ENCODE measurements at regions not wholly inside any gene's neighbourhood (a gene's known extent, or its start where the extent isn't known, plus 50 kb on each side); places are given as distances from the start of the nearest gene placed in this dataset.

DNA sequence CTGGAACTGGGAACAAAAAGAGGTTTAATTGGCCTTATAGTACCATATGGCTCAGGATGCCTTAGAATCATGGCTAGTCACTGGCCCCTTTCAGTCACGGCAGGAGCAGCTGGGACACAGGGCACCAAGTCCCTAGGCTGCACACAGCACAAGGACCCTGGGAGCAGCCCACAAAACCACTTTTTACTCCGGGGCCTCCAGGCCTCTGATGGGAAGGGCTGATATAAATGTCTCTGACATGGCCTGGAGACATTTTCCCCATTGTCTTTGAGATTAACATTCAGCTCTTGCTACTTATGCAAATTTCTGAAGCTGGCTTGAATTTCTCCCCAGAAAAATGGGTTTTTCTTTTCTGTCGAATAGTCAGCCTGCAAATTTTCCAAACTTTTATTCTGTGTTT is 1026.4 kb upstream of the COX7C start:
- Histone ChIP-seq H3K36me3 (ENCODE audit: control insufficient read depth, insufficient read depth, low read length) (no peaks in the 10 kb centered on the region), H3K27me3 (ENCODE audit: control insufficient read depth, insufficient read depth, low read length) (no peaks in the 10 kb centered on the region), H3K27ac (ENCODE audit: insufficient read depth, low read length, poor library complexity, severe bottlenecking) (no peak overlapping the region), H3K4me1 (ENCODE audit: control insufficient read depth, insufficient read depth, low read length, poor library complexity, severe bottlenecking) (no peaks in the 10 kb centered on the region), H3K9me3 (ENCODE audit: control insufficient read depth in 2 of 2, low read length in 2 of 2) (peaks cover 0 to 10% of the 10 kb centered on the region in 2 experiments), H3K4me3 (ENCODE audit: low read depth, low read length) (no peak overlapping the region)
- H3K4me1 Mint-ChIP-seq, result peaks cover 0 to 4% (median 0%) of the 10 kb centered on the region in 4 donors
- no peak overlapping the region for H3K27ac Mint-ChIP-seq
- ATAC-seq (ENCODE audit: low read depth in 2 of 2) (no peak), DNase-seq (no peak)
- no peaks in the 10 kb centered on the region for H3K27me3 Mint-ChIP-seq
- no peak overlapping the region for H3K4me3 Mint-ChIP-seq
- H3K9me3 Mint-ChIP-seq, result peaks cover 0 to 7% (median 6%) of the 10 kb centered on the region in 7 donors
- H3K36me3 Mint-ChIP-seq, result no peaks in the 10 kb centered on the region

DNA sequence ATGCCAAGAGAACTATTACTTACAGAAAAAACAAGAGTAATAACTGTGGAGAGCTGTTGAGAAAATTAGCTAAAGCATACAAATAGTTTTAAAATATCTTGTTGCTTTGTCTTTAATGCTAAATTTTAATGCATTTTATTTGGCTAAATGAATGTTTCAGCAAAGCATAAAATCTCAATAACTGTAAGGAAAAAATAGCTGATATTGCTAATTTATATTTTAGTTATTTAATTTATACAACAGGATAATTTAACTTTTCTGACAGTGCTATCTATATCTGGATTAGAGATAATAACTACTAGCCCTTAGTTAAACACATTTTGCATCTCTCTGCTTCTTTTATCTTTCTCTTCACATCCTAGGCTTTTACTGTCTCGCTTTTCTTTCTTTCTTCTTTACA is 1014.9 kb upstream of the COX7C start:
- H3K4me3 ChIP-seq (ENCODE audit: low read depth, low read length), result no peak overlapping the region
- no peaks in the 10 kb centered on the region for H3K9me3 ChIP-seq (ENCODE audit: control insufficient read depth in 2 of 2, low read length in 2 of 2)
- H3K27ac Mint-ChIP-seq, result no peak overlapping the region
- no peaks in the 10 kb centered on the region for H3K36me3 ChIP-seq (ENCODE audit: control insufficient read depth, insufficient read depth, low read length)
- H3K4me1 ChIP-seq (ENCODE audit: control insufficient read depth, insufficient read depth, low read length, poor library complexity, severe bottlenecking), result no peaks in the 10 kb centered on the region
- H3K27me3 Mint-ChIP-seq, result no peaks in the 10 kb centered on the region
- H3K4me1 Mint-ChIP-seq, result no peaks in the 10 kb centered on the region
- H3K4me3 Mint-ChIP-seq, result no peak overlapping the region
- no peak overlapping the region for H3K27ac ChIP-seq (ENCODE audit: insufficient read depth, low read length, poor library complexity, severe bottlenecking)
- H3K36me3 Mint-ChIP-seq, result no peaks in the 10 kb centered on the region
- ATAC-seq (ENCODE audit: low read depth in 2 of 2) (no peak), DNase-seq (no peak)
- no peaks in the 10 kb centered on the region for H3K27me3 ChIP-seq (ENCODE audit: control insufficient read depth, insufficient read depth, low read length)
- H3K9me3 Mint-ChIP-seq, result peaks cover 1 to 12% (median 5%) of the 10 kb centered on the region in 7 donors

DNA sequence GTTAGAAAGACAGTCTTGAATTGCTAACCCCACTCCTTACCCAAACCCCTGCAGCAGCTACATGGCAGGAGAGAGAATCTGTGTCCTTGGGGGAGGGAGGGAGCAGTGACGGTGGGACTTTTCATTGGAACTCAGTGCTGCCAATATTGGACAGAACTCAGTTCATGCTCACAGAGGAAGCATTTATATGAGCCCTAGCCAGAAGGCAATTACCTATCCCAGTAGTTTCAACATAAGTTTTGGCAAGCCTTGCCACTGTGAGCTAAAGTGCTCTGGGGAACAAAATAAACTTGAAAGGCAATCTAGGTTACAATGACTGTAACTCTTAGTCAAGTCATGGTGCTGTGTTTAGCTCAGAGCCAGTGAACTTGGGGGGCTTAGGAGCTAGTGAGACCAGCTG is 1013.4 kb upstream of the COX7C start:
- Histone ChIP-seq H3K4me3 (ENCODE audit: low read depth, low read length) (no peak overlapping the region), H3K9me3 (ENCODE audit: control insufficient read depth in 2 of 2, low read length in 2 of 2) (no peaks in the 10 kb centered on the region), H3K27ac (ENCODE audit: insufficient read depth, low read length, poor library complexity, severe bottlenecking) (no peak overlapping the region), H3K4me1 (ENCODE audit: control insufficient read depth, insufficient read depth, low read length, poor library complexity, severe bottlenecking) (no peaks in the 10 kb centered on the region), H3K27me3 (ENCODE audit: control insufficient read depth, insufficient read depth, low read length) (no peaks in the 10 kb centered on the region), H3K36me3 (ENCODE audit: control insufficient read depth, insufficient read depth, low read length) (no peaks in the 10 kb centered on the region)
- Mint-ChIP-seq H3K9me3 (peaks cover 1 to 16% (median 5%) of the 10 kb centered on the region in 7 donors), H3K36me3 (no peaks in the 10 kb centered on the region), H3K4me1 (no peaks in the 10 kb centered on the region), H3K27ac (no peak overlapping the region), H3K4me3 (no peak overlapping the region), H3K27me3 (no peaks in the 10 kb centered on the region)
- ATAC-seq (ENCODE audit: low read depth in 2 of 2) (no peak), DNase-seq (no peak)

DNA sequence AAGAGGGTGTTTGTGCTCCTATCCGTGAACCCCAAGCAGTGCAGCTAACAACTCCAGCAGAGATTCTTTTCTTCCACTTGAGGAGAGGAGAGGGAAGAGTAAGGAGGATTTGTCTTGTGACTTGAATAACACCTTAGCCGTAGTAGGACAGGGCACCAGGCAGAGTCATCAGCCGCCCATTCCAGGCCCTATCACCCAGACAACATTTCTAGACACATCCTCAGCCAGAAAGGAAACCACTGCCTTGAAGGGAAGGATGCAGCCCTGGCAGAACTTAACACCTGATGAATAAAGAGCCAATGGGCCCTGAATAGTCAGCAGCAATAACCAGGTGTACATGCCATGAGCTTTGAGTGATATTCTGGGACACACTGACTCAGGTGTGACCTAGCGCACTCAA is 1013.0 kb upstream of the COX7C start:
- no peaks in the 10 kb centered on the region for H3K36me3 Mint-ChIP-seq
- H3K4me1 Mint-ChIP-seq, result no peaks in the 10 kb centered on the region
- no peak overlapping the region for H3K4me3 Mint-ChIP-seq
- DNase-seq (no peak), ATAC-seq (ENCODE audit: low read depth in 2 of 2) (no peak)
- Histone ChIP-seq H3K9me3 (ENCODE audit: control insufficient read depth in 2 of 2, low read length in 2 of 2) (no peaks in the 10 kb centered on the region), H3K4me3 (ENCODE audit: low read depth, low read length) (no peak overlapping the region), H3K27ac (ENCODE audit: insufficient read depth, low read length, poor library complexity, severe bottlenecking) (no peak overlapping the region), H3K36me3 (ENCODE audit: control insufficient read depth, insufficient read depth, low read length) (no peaks in the 10 kb centered on the region), H3K4me1 (ENCODE audit: control insufficient read depth, insufficient read depth, low read length, poor library complexity, severe bottlenecking) (no peaks in the 10 kb centered on the region), H3K27me3 (ENCODE audit: control insufficient read depth, insufficient read depth, low read length) (no peaks in the 10 kb centered on the region)
- no peak overlapping the region for H3K27ac Mint-ChIP-seq
- H3K27me3 Mint-ChIP-seq, result no peaks in the 10 kb centered on the region
- peaks cover 1 to 16% (median 5%) of the 10 kb centered on the region in 7 donors for H3K9me3 Mint-ChIP-seq

DNA sequence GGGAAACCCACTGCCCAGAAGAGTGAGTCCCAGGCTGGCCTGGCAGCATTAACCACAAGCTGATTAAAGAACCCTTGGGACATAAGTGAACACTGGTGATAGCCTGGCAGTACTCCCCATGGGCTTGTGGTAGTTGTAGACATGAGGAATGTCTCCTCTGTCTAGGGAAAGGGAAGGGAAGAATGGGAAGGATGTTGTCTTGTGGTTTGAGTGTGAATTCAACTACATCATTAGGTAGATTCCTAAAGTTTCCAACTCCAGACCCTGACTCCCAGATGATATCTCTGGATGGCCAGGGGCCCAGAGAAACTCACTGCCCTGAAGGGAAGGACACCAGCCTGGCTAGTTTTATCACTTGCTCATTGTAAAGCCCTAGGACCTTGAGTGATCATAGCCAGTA is 1012.4 kb upstream of the COX7C start:
- Histone ChIP-seq H3K27me3 (ENCODE audit: control insufficient read depth, insufficient read depth, low read length) (no peaks in the 10 kb centered on the region), H3K4me3 (ENCODE audit: low read depth, low read length) (no peak overlapping the region), H3K9me3 (ENCODE audit: control insufficient read depth in 2 of 2, low read length in 2 of 2) (no peaks in the 10 kb centered on the region), H3K27ac (ENCODE audit: insufficient read depth, low read length, poor library complexity, severe bottlenecking) (no peak overlapping the region), H3K4me1 (ENCODE audit: control insufficient read depth, insufficient read depth, low read length, poor library complexity, severe bottlenecking) (no peaks in the 10 kb centered on the region), H3K36me3 (ENCODE audit: control insufficient read depth, insufficient read depth, low read length) (no peaks in the 10 kb centered on the region)
- no peak overlapping the region for H3K27ac Mint-ChIP-seq
- H3K9me3 Mint-ChIP-seq, result peaks cover 1 to 15% (median 5%) of the 10 kb centered on the region in 7 donors
- no peaks in the 10 kb centered on the region for H3K36me3 Mint-ChIP-seq
- DNase-seq (no peak), ATAC-seq (ENCODE audit: low read depth in 2 of 2) (no peak)
- no peaks in the 10 kb centered on the region for H3K27me3 Mint-ChIP-seq
- no peaks in the 10 kb centered on the region for H3K4me1 Mint-ChIP-seq
- H3K4me3 Mint-ChIP-seq, result no peak overlapping the region

DNA sequence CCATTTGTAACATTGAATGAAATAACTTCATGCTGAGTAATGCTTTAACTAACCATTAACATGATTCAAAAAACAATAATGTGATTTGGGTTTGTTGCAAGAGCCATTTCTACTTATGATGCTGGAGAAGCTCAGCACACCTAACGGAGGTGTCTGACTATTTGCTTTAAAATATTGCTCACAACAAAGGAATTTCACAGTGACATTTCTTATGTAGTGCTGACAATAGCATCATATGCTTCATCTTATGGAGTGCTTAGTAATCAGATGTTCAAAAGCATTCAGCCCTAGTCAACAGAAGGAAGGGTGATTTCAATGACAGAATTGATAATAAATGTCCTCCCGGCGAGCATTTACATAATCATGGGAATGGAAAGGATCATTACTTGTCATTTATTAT is 1003.3 kb upstream of the COX7C start:
- no peaks in the 10 kb centered on the region for H3K36me3 ChIP-seq (ENCODE audit: control insufficient read depth, insufficient read depth, low read length)
- Mint-ChIP-seq H3K4me3 (no peak overlapping the region), H3K4me1 (no peaks in the 10 kb centered on the region), H3K36me3 (no peaks in the 10 kb centered on the region), H3K27me3 (no peaks in the 10 kb centered on the region), H3K9me3 (peaks cover 0 to 15% (median 5%) of the 10 kb centered on the region in 7 donors), H3K27ac (no peak overlapping the region)
- H3K9me3 ChIP-seq (ENCODE audit: control insufficient read depth in 2 of 2, low read length in 2 of 2), result peaks cover 0 to 4% of the 10 kb centered on the region in 2 experiments
- no peak for DNase-seq
- H3K27me3 ChIP-seq (ENCODE audit: control insufficient read depth, insufficient read depth, low read length), result no peaks in the 10 kb centered on the region
- H3K4me3 ChIP-seq (ENCODE audit: low read depth, low read length), result no peak overlapping the region
- H3K27ac ChIP-seq (ENCODE audit: insufficient read depth, low read length, poor library complexity, severe bottlenecking), result no peak overlapping the region
- no peaks in the 10 kb centered on the region for H3K4me1 ChIP-seq (ENCODE audit: control insufficient read depth, insufficient read depth, low read length, poor library complexity, severe bottlenecking)
- ATAC-seq (ENCODE audit: low read depth in 2 of 2), result no peak

DNA sequence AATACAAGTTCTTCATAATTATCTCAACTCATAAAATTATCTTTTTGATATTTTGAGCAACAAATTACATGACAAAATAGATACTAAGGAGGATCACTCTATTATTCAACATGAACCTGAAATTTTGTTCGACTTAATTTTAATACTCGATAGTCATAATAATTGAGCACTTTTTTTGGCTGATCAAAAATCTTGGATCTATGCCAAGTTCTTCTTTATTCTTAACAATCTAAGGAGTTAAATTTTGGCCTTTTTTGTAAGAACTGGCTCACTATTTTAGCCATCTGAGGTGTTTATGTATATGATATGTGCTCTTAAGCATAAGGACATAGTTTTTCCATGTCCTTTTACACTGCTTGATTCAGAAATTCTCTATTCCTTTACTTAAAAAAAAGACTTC is 996.1 kb upstream of the COX7C start:
- no peak overlapping the region for H3K4me3 ChIP-seq (ENCODE audit: low read depth, low read length)
- Mint-ChIP-seq H3K36me3 (no peaks in the 10 kb centered on the region), H3K4me3 (no peak overlapping the region), H3K27ac (no peak overlapping the region), H3K27me3 (no peaks in the 10 kb centered on the region), H3K9me3 (peaks cover 4 to 12% (median 6%) of the 10 kb centered on the region in 7 donors), H3K4me1 (no peaks in the 10 kb centered on the region)
- no peaks in the 10 kb centered on the region for H3K27me3 ChIP-seq (ENCODE audit: control insufficient read depth, insufficient read depth, low read length)
- peaks cover 0 to under 1% of the 10 kb centered on the region in 2 experiments for H3K9me3 ChIP-seq (ENCODE audit: control insufficient read depth in 2 of 2, low read length in 2 of 2)
- no peaks in the 10 kb centered on the region for H3K36me3 ChIP-seq (ENCODE audit: control insufficient read depth, insufficient read depth, low read length)
- DNase-seq (no peak), ATAC-seq (ENCODE audit: low read depth in 2 of 2) (no peak)
- H3K4me1 ChIP-seq (ENCODE audit: control insufficient read depth, insufficient read depth, low read length, poor library complexity, severe bottlenecking), result no peaks in the 10 kb centered on the region
- no peak overlapping the region for H3K27ac ChIP-seq (ENCODE audit: insufficient read depth, low read length, poor library complexity, severe bottlenecking)

DNA sequence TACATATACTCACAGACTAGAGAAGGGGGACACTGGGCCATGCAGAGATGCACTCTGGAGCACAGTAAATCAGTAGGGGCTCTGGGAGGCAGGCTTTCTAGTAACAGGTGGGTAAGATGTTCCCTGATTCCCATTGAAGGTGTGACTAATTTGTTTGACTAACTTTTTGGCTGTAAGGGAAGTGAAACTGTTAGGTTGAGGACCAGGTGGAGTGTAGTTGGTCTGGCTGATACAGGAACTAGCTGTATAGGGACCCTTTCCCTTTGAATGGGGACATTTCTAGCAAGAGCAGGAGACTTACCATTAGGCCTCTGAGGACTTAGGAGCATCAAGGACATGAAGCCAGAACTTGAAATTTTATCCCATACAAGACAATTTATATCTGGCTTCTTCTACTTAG is 989.6 kb upstream of the COX7C start:
- ATAC-seq (ENCODE audit: low read depth in 2 of 2), result no peak
- DNase-seq, result no peak
- peaks cover 0 to 7% (median 0%) of the 10 kb centered on the region in 7 donors for H3K9me3 Mint-ChIP-seq
- no peaks in the 10 kb centered on the region for H3K36me3 Mint-ChIP-seq
- H3K27me3 Mint-ChIP-seq, result no peaks in the 10 kb centered on the region
- Histone ChIP-seq H3K4me3 (ENCODE audit: low read depth, low read length) (no peak overlapping the region), H3K9me3 (ENCODE audit: control insufficient read depth in 2 of 2, low read length in 2 of 2) (no peaks in the 10 kb centered on the region), H3K4me1 (ENCODE audit: control insufficient read depth, insufficient read depth, low read length, poor library complexity, severe bottlenecking) (no peaks in the 10 kb centered on the region), H3K27ac (ENCODE audit: insufficient read depth, low read length, poor library complexity, severe bottlenecking) (no peak overlapping the region), H3K27me3 (ENCODE audit: control insufficient read depth, insufficient read depth, low read length) (no peaks in the 10 kb centered on the region), H3K36me3 (ENCODE audit: control insufficient read depth, insufficient read depth, low read length) (no peaks in the 10 kb centered on the region)
- no peak overlapping the region for H3K27ac Mint-ChIP-seq
- no peaks in the 10 kb centered on the region for H3K4me1 Mint-ChIP-seq
- H3K4me3 Mint-ChIP-seq, result no peak overlapping the region
